A549 (cell line): ENCODE measurements at regions not wholly inside any gene's neighbourhood (a gene's known extent, or its start where the extent isn't known, plus 50 kb on each side); places are given as distances from the start of the nearest gene placed in this dataset.

Source experiments
- ATAC-seq, 2 experiments: fragments of 200-7000 bp in 1 of 2; fragments of >200 bp in 1 of 2; cut with Nextera tagmentation in 1 of 2; cut with Tn5 transposase in 1 of 2; 3 replicates each; pipeline versions ENCODE4 v1.8.0 to v1.9.1; 2018 to 2020; ENCODE audit warnings: mild to moderate bottlenecking in 1 of 2, moderate library complexity in 1 of 2
- CTCF ChIA-PET: fragments of 300-600 bp; sonication (Branson Sonifier 250); formaldehyde crosslinking; extraction: SDS; loops from one replicate; lab custom pipeline; 2021; ENCODE audit warnings: antibody characterized with exemption, inconsistent platforms; lab: Yijun Ruan, JAX
- POLR2A ChIA-PET: fragments of 350-600 bp; formaldehyde crosslinking; extraction: SDS; loops from one replicate; lab custom pipeline; 2021; ENCODE audit warnings: antibody characterized with exemption, inconsistent platforms; lab: Yijun Ruan, JAX
- DNase-seq, 2 experiments: peaks; one replicate each; pipeline versions ENCODE4 v3.0.0 to v3.0.0-alpha.2; 2011 to 2016; ENCODE audit warnings: low read depth in 1 of 2, low spot score in 1 of 2
- FAIRE-seq: peaks from 2 replicates; lab custom pipeline; 2011; peaks lifted over from hg19 to GRCh38; lab: Jason Lieb, UNC
- H3K27ac ChIP-seq, 2 experiments: fragments of >200 bp; sonication (Bioruptor Twin); formaldehyde crosslinking; 3 replicates each; pipeline ENCODE4 v1.5.1; 2016 to 2017
- H3K4me1 ChIP-seq: fragments of >200 bp; sonication (Bioruptor Twin); formaldehyde crosslinking; 3 replicates; pipeline ENCODE4 v1.6.1; 2016
- H3K4me2 ChIP-seq: fragments of >200 bp; sonication (Bioruptor Twin); formaldehyde crosslinking; 3 replicates; pipeline ENCODE4 v1.6.1; 2016
- H3K4me3 ChIP-seq: fragments of >200 bp; sonication (Bioruptor Twin); formaldehyde crosslinking; 3 replicates; pipeline ENCODE4 v1.5.1; 2016
- H3K9me3 ChIP-seq: fragments of >200 bp; sonication (Bioruptor Twin); formaldehyde crosslinking; 3 replicates; pipeline ENCODE4 v1.6.1; 2016
- BCL3 ChIP-seq: fragments of >200 bp; sonication (Bioruptor Twin); formaldehyde crosslinking; IDR thresholded peaks from 3 replicates; pipeline ENCODE4 v1.6.1; 2016
- CBX2 ChIP-seq: fragments of 200-600 bp; sonication (generic); IDR thresholded peaks from 2 replicates; pipeline ENCODE4 v1.6.1; 2016; ENCODE audit warnings: low read depth, mild to moderate bottlenecking, borderline replicate concordance
- CTCF ChIP-seq: fragments of >200 bp; sonication (Bioruptor Twin); formaldehyde crosslinking; IDR thresholded peaks from 3 replicates; pipeline ENCODE4 v1.5.1; 2016
- E2F6 ChIP-seq: IDR thresholded peaks from 2 replicates; pipeline ENCODE4 v1.6.1; 2012; ENCODE audit warnings: low read depth, borderline replicate concordance
- EHMT2 ChIP-seq: fragments of 200-600 bp; sonication (generic); IDR thresholded peaks from 2 replicates; pipeline ENCODE4 v1.6.1; 2016; ENCODE audit warnings: antibody characterized with exemption, low read depth, mild to moderate bottlenecking, moderate library complexity
- FOSB ChIP-seq: fragments of 250-450 bp; sonication (Bioruptor Pico); IDR thresholded peaks from 2 replicates; pipeline ENCODE4 v1.5.0; 2020; ENCODE audit warnings: mild to moderate bottlenecking, moderate library complexity
- HDAC2 ChIP-seq: fragments of 200-600 bp; sonication (generic); IDR thresholded peaks from 2 replicates; pipeline ENCODE4 v1.6.1; 2016
- HES2 ChIP-seq: fragments of >200 bp; sonication (Bioruptor Twin); formaldehyde crosslinking; IDR thresholded peaks from 2 replicates; pipeline ENCODE4 v1.6.1; 2016
- JUNB ChIP-seq: fragments of >200 bp; sonication (Bioruptor Twin); formaldehyde crosslinking; IDR thresholded peaks from 2 replicates; pipeline ENCODE4 v1.6.1; 2016
- KDM1A ChIP-seq: fragments of 200-600 bp; sonication (generic); IDR thresholded peaks from 2 replicates; pipeline ENCODE4 v1.6.1; 2016; ENCODE audit warnings: low read depth, mild to moderate bottlenecking
- KDM5A ChIP-seq: fragments of 200-600 bp; sonication (generic); IDR thresholded peaks from 2 replicates; pipeline ENCODE4 v1.6.1; 2016; ENCODE audit warnings: antibody characterized with exemption, mild to moderate bottlenecking
- MAX ChIP-seq: IDR thresholded peaks from 2 replicates; pipeline ENCODE4 v1.6.1; 2012
- MYC ChIP-seq: IDR thresholded peaks from 2 replicates; pipeline ENCODE4 v1.6.1; 2012; ENCODE audit warnings: mild to moderate bottlenecking, inconsistent platforms, low read length, improper control_type of control experiment, borderline replicate concordance
- NR3C1 ChIP-seq: fragments of >200 bp; sonication (Bioruptor Twin); formaldehyde crosslinking; IDR thresholded peaks from 3 replicates; pipeline ENCODE4 v1.6.1; 2017
- PBX3 ChIP-seq: IDR thresholded peaks from 2 replicates; pipeline ENCODE4 v1.6.1; 2012
- PHF8 ChIP-seq: fragments of 200-600 bp; sonication (generic); IDR thresholded peaks from 2 replicates; pipeline ENCODE4 v1.6.1; 2016; ENCODE audit warnings: low read depth, mild to moderate bottlenecking, antibody characterized with exemption, moderate library complexity, borderline replicate concordance
- POLR2A ChIP-seq: IDR thresholded peaks from 2 replicates; pipeline ENCODE4 v1.6.1; 2012; ENCODE audit warnings: mild to moderate bottlenecking, low read length
- RARB ChIP-seq: fragments of 250-450 bp; sonication (Bioruptor Pico); IDR thresholded peaks from 2 replicates; pipeline ENCODE4 v1.8.0; 2021; ENCODE audit warnings: mild to moderate bottlenecking, moderate library complexity
- RNF2 ChIP-seq: fragments of 200-600 bp; sonication (generic); IDR thresholded peaks from 2 replicates; pipeline ENCODE4 v1.6.1; 2016; ENCODE audit warnings: low read depth, mild to moderate bottlenecking, antibody characterized with exemption, moderate library complexity, borderline replicate concordance
- SREBF2 ChIP-seq: fragments of 450-650 bp; IDR thresholded peaks from 2 replicates; pipeline ENCODE4 v1.6.1; 2014; ENCODE audit warnings: mild to moderate bottlenecking, moderate library complexity
- TFCP2L1 ChIP-seq: fragments of 250-450 bp; sonication (Bioruptor Pico); IDR thresholded peaks from 2 replicates; pipeline ENCODE4 v1.5.0; 2021; ENCODE audit warnings: mild to moderate bottlenecking
- ZNF302 ChIP-seq: fragments of 250-450 bp; sonication (Bioruptor Pico); IDR thresholded peaks from 2 replicates; pipeline ENCODE4 v1.9.0; 2021; ENCODE audit warnings: inconsistent platforms, mild to moderate bottlenecking, moderate library complexity
- WGBS: methylation state at CpG from one replicate; pipeline ENCODE4 v1.1.6; 2017; ENCODE audit errors: missing lambda C conversion rate; 5-methylcytosine and 5-hydroxymethylcytosine counted together

- WGBS, result 69% methylated on average over 9 of the region's 9 CpGs
- no peak overlapping the region for H3K4me2 ChIP-seq
- FAIRE-seq (no peak), DNase-seq (no peak), ATAC-seq (no peak)
- no peak overlapping the region for H3K4me3 ChIP-seq
- POLR2A ChIA-PET, result no interaction called here
- CTCF ChIA-PET, result interaction anchor here (1.3 to 1.4 kb wide), 2 partner anchors 39 to 1296 kb away, joined by 3 to 4 read pairs; no protein-coding TSS in a partner anchor
- H3K27ac ChIP-seq, result no peak overlapping the region
- H3K4me1 ChIP-seq, result no peaks in the 10 kb centered on the region
- no peak for TF ChIP-seq RNF2
- no peak for TF ChIP-seq NR3C1
- TF ChIP-seq ZNF302 (CRISPR knock-in tag), result no peak
- TF ChIP-seq CTCF, result no peak
- TF ChIP-seq PHF8, result no peak
- no peaks in the 10 kb centered on the region for H3K9me3 ChIP-seq
Observed at GRCh38 chr7:47218378-47219176, 363.3 kb downstream of the TNS3 start.

GRCh38 chr7:47217570-47218360, 364.1 kb downstream of the TNS3 start:
- no peaks in the 10 kb centered on the region for H3K9me3 ChIP-seq
- no peak overlapping the region for H3K4me3 ChIP-seq
- no peaks in the 10 kb centered on the region for H3K4me1 ChIP-seq
- FAIRE-seq (no peak), DNase-seq (no peak), ATAC-seq (no peak)
- TF ChIP-seq PBX3, result no peak
- TF ChIP-seq RARB (CRISPR knock-in tag), result no peak
- TF ChIP-seq JUNB, result no peak
- TF ChIP-seq HES2, result no peak
- no peak for TF ChIP-seq MYC
- TF ChIP-seq TFCP2L1 (CRISPR knock-in tag), result no peak
- TF ChIP-seq SREBF2, result no peak
- no peak for TF ChIP-seq FOSB (CRISPR knock-in tag)
- no peak for TF ChIP-seq E2F6
- no peak for TF ChIP-seq RNF2
- no peak for TF ChIP-seq POLR2A
- no peak for TF ChIP-seq BCL3
- TF ChIP-seq KDM5A, result no peak
- TF ChIP-seq CBX2, result no peak
- TF ChIP-seq MAX, result no peak
- TF ChIP-seq KDM1A, result no peak
- no peak for TF ChIP-seq HDAC2
- no peak for TF ChIP-seq EHMT2
- no peak overlapping the region for H3K27ac ChIP-seq
- no peak overlapping the region for H3K4me2 ChIP-seq
- CTCF ChIA-PET, result interaction anchor here (1.3 kb wide), 1 partner anchor 1295 kb away, joined by 4 read pairs; no protein-coding TSS in a partner anchor
- 65% methylated on average over 7 of the region's 7 CpGs for WGBS
- POLR2A ChIA-PET, result no interaction called here
